Psoas muscle (tissue), 7 donors: ENCODE measurements at regions not wholly inside any gene's neighbourhood (a gene's known extent, or its start where the extent isn't known, plus 50 kb on each side); places are given as distances from the start of the nearest gene placed in this dataset.

Source experiments
- ATAC-seq, 4 donors: fragments of 200-7000 bp; cut with Tn5 transposase; one replicate each; pipeline ENCODE4 v1.9.1; 2020; ENCODE audit warnings: moderate library complexity in 3 of 4, mild to moderate bottlenecking in 2 of 4
- DNase-seq, 2 donors: peaks; one replicate each; pipeline ENCODE4 v3.0.0-alpha.2; 2020
- H3K27ac ChIP-seq: fragments of 200-600 bp; one replicate; pipeline ENCODE4 v1.8.0; 2022
- H3K27me3 ChIP-seq, 3 donors: fragments of 200-600 bp in 1 of 3; one replicate each; pipeline versions ENCODE4 v1.6.1 to v1.8.0; 2013 to 2022; ENCODE audit warnings: low read length in 2 of 3, mild to moderate bottlenecking in 2 of 3, moderate library complexity in 1 of 3; ENCODE audit not compliant: insufficient read depth in 3 of 3
- H3K36me3 ChIP-seq, 2 donors: fragments of 200-600 bp in 1 of 2; one replicate each; pipeline versions ENCODE4 v1.6.1 to v1.8.0; 2013 to 2022; ENCODE audit warnings: low read depth in 1 of 2, mild to moderate bottlenecking in 1 of 2, moderate library complexity in 1 of 2; ENCODE audit not compliant: insufficient read depth in 1 of 2
- H3K4me1 ChIP-seq: fragments of 200-600 bp; one replicate; pipeline ENCODE4 v1.8.0; 2022
- H3K4me3 ChIP-seq: fragments of 200-600 bp; one replicate; pipeline ENCODE4 v1.8.0; 2022; ENCODE audit warnings: mild to moderate bottlenecking
- H3K9me3 ChIP-seq: fragments of 200-600 bp; one replicate; pipeline ENCODE4 v1.8.0; 2022
- WGBS, 3 donors: extraction: QIAGEN DNeasy Blood & Tissue Kit; methylation state at CpG; one replicate each; pipeline versions ENCODE4 v1.1.6 to v1.1.7; 2013; 5-methylcytosine and 5-hydroxymethylcytosine counted together
- intact Hi-C, 2 donors: fragments of 100-400 bp; cut with DNase I; formaldehyde crosslinking; loops; one replicate each; pipeline versions ENCODE4 v1.11.0 to v1.14.2; 2022
- TF ChIP-seq, protein P1 (sequence below): fragments of 200-600 bp; IDR thresholded peaks from one replicate; pipeline ENCODE4 v1.8.0; 2022; ENCODE audit warnings: antibody characterized with exemption
- donor health status: healthy with polysubstance abuse.
- donor health status: DM: no; HTN: no; CAD: no; lungs with moderate emphysema.
- donor health status: Bipolar disorder and iron deficiency.
- donor health status: healthy.
- donor health status: DM: yes; HTN: yes; CAD: no.
- donor health status: DM: no; HTN: no; CAD: no.
- donor health status: DM: yes; HTN: yes; CAD: no.

DNA sequence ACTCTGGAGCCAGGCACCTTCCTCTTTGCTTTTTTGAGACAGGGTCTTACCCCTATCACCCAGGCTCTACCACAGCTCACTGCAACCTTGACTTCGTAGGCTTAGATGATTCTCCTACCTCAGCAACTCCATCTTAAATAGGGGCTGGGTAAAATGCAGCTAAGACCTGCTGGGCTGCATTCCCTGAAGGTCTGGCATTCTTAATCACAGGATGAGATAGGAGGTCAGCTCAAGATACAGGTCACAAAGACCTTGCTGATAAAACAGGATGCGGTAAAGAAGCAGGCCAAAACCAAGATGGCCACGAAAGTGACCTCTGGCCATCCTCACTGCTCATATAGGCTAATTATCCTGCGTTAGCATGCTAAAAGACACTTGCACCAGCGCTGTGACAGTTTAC, 770.8 kb upstream of the PRKX start:
- DNase-seq (no peak), ATAC-seq (no peak)
- no peaks in the 10 kb centered on the region for H3K4me1 ChIP-seq
- no peak overlapping the region for H3K27ac ChIP-seq
- intact Hi-C loops: no loop called here
- H3K27me3 ChIP-seq: no peaks in the 10 kb centered on the region
- WGBS, 3 donors: 66 to 75% (median 69%) methylated on average over 5 of the region's 5 CpGs
- H3K4me3 ChIP-seq: no peak overlapping the region
- TF ChIP-seq, protein P1, sequence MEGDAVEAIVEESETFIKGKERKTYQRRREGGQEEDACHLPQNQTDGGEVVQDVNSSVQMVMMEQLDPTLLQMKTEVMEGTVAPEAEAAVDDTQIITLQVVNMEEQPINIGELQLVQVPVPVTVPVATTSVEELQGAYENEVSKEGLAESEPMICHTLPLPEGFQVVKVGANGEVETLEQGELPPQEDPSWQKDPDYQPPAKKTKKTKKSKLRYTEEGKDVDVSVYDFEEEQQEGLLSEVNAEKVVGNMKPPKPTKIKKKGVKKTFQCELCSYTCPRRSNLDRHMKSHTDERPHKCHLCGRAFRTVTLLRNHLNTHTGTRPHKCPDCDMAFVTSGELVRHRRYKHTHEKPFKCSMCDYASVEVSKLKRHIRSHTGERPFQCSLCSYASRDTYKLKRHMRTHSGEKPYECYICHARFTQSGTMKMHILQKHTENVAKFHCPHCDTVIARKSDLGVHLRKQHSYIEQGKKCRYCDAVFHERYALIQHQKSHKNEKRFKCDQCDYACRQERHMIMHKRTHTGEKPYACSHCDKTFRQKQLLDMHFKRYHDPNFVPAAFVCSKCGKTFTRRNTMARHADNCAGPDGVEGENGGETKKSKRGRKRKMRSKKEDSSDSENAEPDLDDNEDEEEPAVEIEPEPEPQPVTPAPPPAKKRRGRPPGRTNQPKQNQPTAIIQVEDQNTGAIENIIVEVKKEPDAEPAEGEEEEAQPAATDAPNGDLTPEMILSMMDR: no peak
- no peaks in the 10 kb centered on the region for H3K9me3 ChIP-seq
- no peaks in the 10 kb centered on the region for H3K36me3 ChIP-seq

DNA sequence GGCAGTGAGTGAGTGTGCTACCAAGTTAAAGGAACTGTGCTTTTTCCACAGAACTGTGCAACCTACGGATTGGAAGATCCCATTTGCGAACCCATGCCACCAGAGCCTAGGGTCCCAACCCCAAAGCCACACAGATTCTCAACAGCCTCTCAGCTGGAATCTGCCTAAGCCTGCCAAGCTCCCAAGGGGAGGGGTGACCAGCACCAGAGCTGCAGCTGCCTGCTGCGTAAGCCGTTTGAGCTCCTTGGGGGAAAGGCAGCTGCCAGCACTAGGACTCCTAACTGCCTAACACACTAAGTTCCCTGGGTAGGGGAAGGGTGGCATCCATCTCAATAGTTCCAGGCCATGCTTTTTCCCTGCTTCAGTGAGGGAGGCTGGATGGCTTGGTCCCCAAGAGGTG, 738.1 kb upstream of the PRKX start:
- WGBS, 3 donors: 59 to 79% (median 71%) methylated on average over 4 of the region's 4 CpGs

DNA sequence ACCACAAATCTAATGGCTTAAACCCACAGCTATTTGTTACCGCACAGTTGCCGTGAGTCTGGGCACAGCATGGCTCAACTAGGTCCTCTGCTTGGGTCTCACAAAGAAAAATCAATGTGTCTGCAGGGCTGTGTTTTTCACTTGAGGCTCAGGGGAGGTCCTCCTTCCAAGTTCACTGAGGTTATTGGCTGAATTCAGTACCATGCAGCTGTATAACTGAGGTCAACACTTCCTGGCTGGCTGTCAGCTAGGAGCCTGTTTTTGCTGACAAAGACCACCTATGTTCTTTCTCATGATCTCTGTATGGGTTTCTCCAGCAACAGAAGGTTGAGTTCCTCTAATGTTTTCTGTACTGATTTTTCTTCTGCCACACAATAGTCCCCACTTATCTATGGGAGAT, 736.7 kb upstream of the PRKX start:
- DNase-seq (no peak), ATAC-seq (no peak)
- Histone ChIP-seq H3K27me3 (no peaks in the 10 kb centered on the region), H3K27ac (no peak overlapping the region), H3K36me3 (no peaks in the 10 kb centered on the region), H3K4me3 (no peak overlapping the region), H3K9me3 (no peaks in the 10 kb centered on the region), H3K4me1 (no peaks in the 10 kb centered on the region)
- TF ChIP-seq, protein P1: no peak
- intact Hi-C loops: no loop called here
- WGBS, 3 donors: 84 to 94% (median 88%) methylated on average over 2 of the region's 2 CpGs

More for the DNA sequence above, 738.1 kb upstream of the PRKX start:
- H3K27ac ChIP-seq: no peak overlapping the region
- no peak overlapping the region for H3K4me3 ChIP-seq
- DNase-seq (no peak), ATAC-seq (no peak)
- no peaks in the 10 kb centered on the region for H3K27me3 ChIP-seq
- intact Hi-C loops: no loop called here
- TF ChIP-seq, protein P1: no peak
- H3K36me3 ChIP-seq: no peaks in the 10 kb centered on the region
- peaks cover 3% of the 10 kb centered on the region for H3K9me3 ChIP-seq
- no peaks in the 10 kb centered on the region for H3K4me1 ChIP-seq

DNA sequence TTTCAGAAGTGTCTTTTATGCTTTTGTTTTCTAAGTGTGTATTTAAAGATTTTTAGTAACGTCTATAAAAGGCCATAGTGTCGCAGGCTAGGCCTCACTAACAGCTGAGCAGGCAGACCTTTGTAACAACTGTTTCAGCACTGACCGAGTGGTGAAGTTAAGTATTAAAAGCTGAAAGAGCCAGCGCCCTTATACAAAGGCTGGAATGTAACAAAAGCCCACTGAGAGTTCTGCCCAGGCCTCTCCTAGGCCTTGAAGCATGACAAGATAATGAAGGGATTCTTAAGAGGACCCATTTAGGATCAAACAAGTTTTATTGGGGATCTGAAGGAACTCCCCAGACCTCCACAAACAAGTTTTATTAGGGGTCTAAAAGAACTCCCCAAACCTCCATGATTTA, 722.5 kb upstream of the PRKX start:
- no peaks in the 10 kb centered on the region for H3K9me3 ChIP-seq
- TF ChIP-seq, protein P1: no peak
- H3K27ac ChIP-seq: no peak overlapping the region
- intact Hi-C loops: no loop called here
- 39 to 54% (median 42%) methylated on average over 4 of the region's 4 CpGs for WGBS, 3 donors
- no peak overlapping the region for H3K4me3 ChIP-seq
- ATAC-seq (no peak), DNase-seq (no peak)
- H3K4me1 ChIP-seq: no peaks in the 10 kb centered on the region
- H3K36me3 ChIP-seq: no peaks in the 10 kb centered on the region
- H3K27me3 ChIP-seq: no peaks in the 10 kb centered on the region

DNA sequence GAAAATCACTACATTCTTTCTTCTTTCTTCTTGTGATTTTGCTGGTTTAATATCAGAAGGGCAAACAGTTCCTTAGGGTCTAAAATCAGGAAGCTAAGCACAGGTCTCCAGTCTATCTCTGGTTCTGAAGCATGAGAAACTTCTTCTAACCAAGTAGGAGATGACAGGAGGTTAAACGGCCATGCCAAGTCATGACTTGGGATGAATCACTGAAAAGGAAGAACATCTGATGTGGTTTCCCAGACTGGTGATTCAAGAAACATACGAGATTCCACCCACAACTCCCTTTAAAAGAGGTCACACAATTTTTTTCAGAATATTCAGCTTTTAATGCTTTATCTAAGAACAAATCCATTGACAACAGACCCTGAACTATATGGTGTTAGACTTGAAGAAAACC, 684.0 kb upstream of the PRKX start:
- Histone ChIP-seq H3K27me3 (no peaks in the 10 kb centered on the region), H3K4me3 (no peak overlapping the region), H3K36me3 (no peaks in the 10 kb centered on the region), H3K4me1 (no peaks in the 10 kb centered on the region), H3K27ac (no peak overlapping the region), H3K9me3 (no peaks in the 10 kb centered on the region)
- WGBS, 3 donors: 51 to 59% (median 56%) methylated on average over 2 of the region's 2 CpGs
- no peak for DNase-seq
- intact Hi-C loops: no loop called here
- TF ChIP-seq, protein P1: no peak
- no peak for ATAC-seq
